ENCODE measurements at regions not wholly inside any gene's neighbourhood (a gene's known extent, or its start where the extent isn't known, plus 50 kb on each side); places are given as distances from the start of the nearest gene placed in this dataset.
A peak's percentile ranks its signal among the peaks of the same experiment; 100 is the strongest.

DNA sequence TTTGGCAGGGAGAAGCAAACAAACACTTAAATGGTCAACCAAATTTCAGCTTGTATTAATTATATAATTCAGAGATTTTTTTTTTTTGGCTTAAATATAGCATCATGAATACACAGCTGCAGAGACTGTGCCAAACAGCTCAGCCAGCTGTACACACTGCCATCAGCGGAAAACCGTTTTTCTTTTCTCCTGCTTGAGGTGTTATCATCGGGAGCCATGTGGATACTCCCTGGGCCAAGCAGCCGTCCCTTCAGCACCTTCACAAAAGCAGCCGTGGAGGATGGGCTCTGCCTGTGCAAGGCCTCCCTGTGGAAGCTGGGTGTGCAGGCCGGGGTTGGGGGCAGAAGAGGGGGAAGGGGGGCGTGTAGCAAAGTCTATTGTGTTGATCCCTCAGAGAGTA, 85.0 kb downstream of the NUF2 start:
- Mint-ChIP-seq H3K4me3 (no peak overlapping the region), H3K4me1 (peaks cover 4% of the 10 kb centered on the region), H3K27me3 (peaks cover 3% of the 10 kb centered on the region), H3K36me3 (no peaks in the 10 kb centered on the region), H3K27ac (no peak overlapping the region), H3K9me3 (no peaks in the 10 kb centered on the region)
- DNase-seq (ENCODE audit: low spot score in 2 of 2) (no peak), ATAC-seq (ENCODE audit: low read depth) (no peak)

GRCh38 chr1:163408262-163408661, 86.5 kb downstream of the NUF2 start:
- ATAC-seq (ENCODE audit: low read depth) = no peak

GRCh38 chr1:163410073-163410999, 88.6 kb downstream of the NUF2 start:
- DNase-seq (ENCODE audit: low spot score in 2 of 2) (peak; percentile 21 to 42), ATAC-seq (ENCODE audit: low read depth) (no peak)
- Mint-ChIP-seq H3K9me3 (no peaks in the 10 kb centered on the region), H3K36me3 (no peaks in the 10 kb centered on the region), H3K27me3 (peaks cover 3% of the 10 kb centered on the region), H3K4me1 (peaks cover 18% of the 10 kb centered on the region), H3K27ac (no peak overlapping the region), H3K4me3 (no peak overlapping the region)

More at GRCh38 chr1:163408262-163408661, 86.5 kb downstream of the NUF2 start:
- Mint-ChIP-seq H3K27me3 (peaks cover 3% of the 10 kb centered on the region), H3K4me1 (peaks cover 4% of the 10 kb centered on the region), H3K4me3 (no peak overlapping the region), H3K9me3 (no peaks in the 10 kb centered on the region), H3K27ac (no peak overlapping the region), H3K36me3 (no peaks in the 10 kb centered on the region)
- no peak for DNase-seq (ENCODE audit: low spot score in 2 of 2)

GRCh38 chr1:163412221-163412620, 90.5 kb downstream of the NUF2 start:
- H3K9me3 Mint-ChIP-seq = no peaks in the 10 kb centered on the region
- DNase-seq (ENCODE audit: low spot score in 2 of 2) (no peak), ATAC-seq (ENCODE audit: low read depth) (no peak)
- no peak overlapping the region for H3K27ac Mint-ChIP-seq
- H3K4me1 Mint-ChIP-seq = peaks cover 21% of the 10 kb centered on the region
- no peaks in the 10 kb centered on the region for H3K36me3 Mint-ChIP-seq
- peaks cover 5% of the 10 kb centered on the region for H3K27me3 Mint-ChIP-seq
- no peak overlapping the region for H3K4me3 Mint-ChIP-seq

- H3K9me3 Mint-ChIP-seq = no peaks in the 10 kb centered on the region
- no peak overlapping the region for H3K27ac Mint-ChIP-seq
- DNase-seq (ENCODE audit: low spot score in 2 of 2) (no peak), ATAC-seq (ENCODE audit: low read depth) (peak; percentile 79)
- H3K4me3 Mint-ChIP-seq = no peak overlapping the region
- no peaks in the 10 kb centered on the region for H3K36me3 Mint-ChIP-seq
- peaks cover 21% of the 10 kb centered on the region for H3K4me1 Mint-ChIP-seq
- H3K27me3 Mint-ChIP-seq = peaks cover 7% of the 10 kb centered on the region
Measured at GRCh38 chr1:163414778-163415177, 93.0 kb downstream of the NUF2 start.

- ATAC-seq (ENCODE audit: low read depth) (no peak), DNase-seq (ENCODE audit: low spot score in 2 of 2) (no peak)
- no peak overlapping the region for H3K4me3 Mint-ChIP-seq
- H3K9me3 Mint-ChIP-seq = no peaks in the 10 kb centered on the region
- no peaks in the 10 kb centered on the region for H3K36me3 Mint-ChIP-seq
- H3K4me1 Mint-ChIP-seq = no peaks in the 10 kb centered on the region
- H3K27ac Mint-ChIP-seq = no peak overlapping the region
- peaks cover 7% of the 10 kb centered on the region for H3K27me3 Mint-ChIP-seq
Measured at GRCh38 chr1:163421701-163422100, 99.9 kb downstream of the NUF2 start.

GRCh38 chr1:163422738-163423404, 101.1 kb downstream of the NUF2 start:
- Mint-ChIP-seq H3K27ac (no peak overlapping the region), H3K27me3 (peaks cover 5% of the 10 kb centered on the region), H3K36me3 (no peaks in the 10 kb centered on the region), H3K4me1 (no peaks in the 10 kb centered on the region), H3K4me3 (no peak overlapping the region), H3K9me3 (no peaks in the 10 kb centered on the region)
- no peak for DNase-seq (ENCODE audit: low spot score in 2 of 2)
- no peak for ATAC-seq (ENCODE audit: low read depth)

GRCh38 chr1:163426505-163427251, 104.9 kb downstream of the NUF2 start:
- Mint-ChIP-seq H3K36me3 (no peaks in the 10 kb centered on the region), H3K9me3 (no peaks in the 10 kb centered on the region), H3K27ac (no peak overlapping the region), H3K4me1 (no peaks in the 10 kb centered on the region), H3K27me3 (peaks cover 2% of the 10 kb centered on the region), H3K4me3 (no peak overlapping the region)
- DNase-seq (ENCODE audit: low spot score in 2 of 2) (no peak), ATAC-seq (ENCODE audit: low read depth) (no peak)

GRCh38 chr1:163427279-163427678, 105.5 kb downstream of the NUF2 start:
- H3K36me3 Mint-ChIP-seq = peaks cover under 1% of the 10 kb centered on the region
- no peaks in the 10 kb centered on the region for H3K4me1 Mint-ChIP-seq
- DNase-seq (ENCODE audit: low spot score in 2 of 2) = no peak
- H3K27me3 Mint-ChIP-seq = peaks cover 2% of the 10 kb centered on the region
- ATAC-seq (ENCODE audit: low read depth) = no peak
- no peak overlapping the region for H3K4me3 Mint-ChIP-seq
- H3K9me3 Mint-ChIP-seq = peaks cover under 1% of the 10 kb centered on the region
- H3K27ac Mint-ChIP-seq = no peak overlapping the region

DNA sequence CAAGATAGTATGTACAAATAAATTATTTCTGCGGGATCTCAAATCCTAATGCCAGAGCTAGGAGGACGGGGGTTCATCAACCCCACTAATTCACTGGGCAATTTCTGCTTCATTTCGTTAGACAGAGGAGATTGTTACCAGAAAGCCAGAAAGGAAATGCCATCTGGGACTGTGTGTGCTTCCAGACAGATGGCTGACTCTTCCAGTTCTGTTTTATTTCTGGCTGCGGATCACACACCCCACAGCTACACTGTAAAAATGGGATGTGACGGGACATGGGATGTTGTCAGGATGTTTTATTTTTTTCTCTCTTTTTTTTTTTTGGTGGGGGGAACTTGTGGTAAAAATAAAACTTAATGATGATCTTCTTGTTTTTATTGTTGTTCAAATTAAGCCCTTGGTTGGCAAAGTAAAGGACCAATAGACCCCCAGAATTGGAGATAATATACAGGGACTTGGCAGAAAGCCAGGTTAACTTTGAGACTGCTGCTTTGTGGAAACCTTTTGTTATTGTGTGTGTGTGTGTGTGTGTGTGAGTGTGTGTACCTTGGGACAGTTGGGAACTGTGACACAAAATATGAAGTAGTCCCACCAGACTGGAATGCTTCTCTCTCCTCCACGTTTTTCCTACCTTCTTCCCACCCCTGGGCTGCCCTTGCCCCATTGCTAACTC, 114.5 kb downstream of the NUF2 start:
- H3K27me3 Mint-ChIP-seq = peaks cover 12% of the 10 kb centered on the region

GRCh38 chr1:163439471-163439870, 117.7 kb downstream of the NUF2 start:
- H3K36me3 Mint-ChIP-seq = no peaks in the 10 kb centered on the region
- no peak overlapping the region for H3K4me3 Mint-ChIP-seq
- DNase-seq (ENCODE audit: low spot score in 2 of 2) = no peak
- H3K27ac Mint-ChIP-seq = no peak overlapping the region
- no peaks in the 10 kb centered on the region for H3K4me1 Mint-ChIP-seq
- no peak for ATAC-seq (ENCODE audit: low read depth)
- peaks cover 13% of the 10 kb centered on the region for H3K27me3 Mint-ChIP-seq
- H3K9me3 Mint-ChIP-seq = no peaks in the 10 kb centered on the region

More for the DNA sequence above, 114.5 kb downstream of the NUF2 start:
- peaks cover 3% of the 10 kb centered on the region for H3K9me3 Mint-ChIP-seq
- no peak overlapping the region for H3K27ac Mint-ChIP-seq
- DNase-seq (ENCODE audit: low spot score in 2 of 2) = no peak
- H3K4me3 Mint-ChIP-seq = no peak overlapping the region
- ATAC-seq (ENCODE audit: low read depth) = no peak
- no peaks in the 10 kb centered on the region for H3K4me1 Mint-ChIP-seq
- peaks cover 2% of the 10 kb centered on the region for H3K36me3 Mint-ChIP-seq

- H3K27ac Mint-ChIP-seq = no peak overlapping the region
- no peak overlapping the region for H3K4me3 Mint-ChIP-seq
- no peak for ATAC-seq (ENCODE audit: low read depth)
- no peak for DNase-seq (ENCODE audit: low spot score in 2 of 2)
- H3K9me3 Mint-ChIP-seq = no peaks in the 10 kb centered on the region
- H3K36me3 Mint-ChIP-seq = no peaks in the 10 kb centered on the region
- peaks cover 13% of the 10 kb centered on the region for H3K27me3 Mint-ChIP-seq
- H3K4me1 Mint-ChIP-seq = no peaks in the 10 kb centered on the region
Measured at GRCh38 chr1:163440090-163440489, 118.3 kb downstream of the NUF2 start.

DNA sequence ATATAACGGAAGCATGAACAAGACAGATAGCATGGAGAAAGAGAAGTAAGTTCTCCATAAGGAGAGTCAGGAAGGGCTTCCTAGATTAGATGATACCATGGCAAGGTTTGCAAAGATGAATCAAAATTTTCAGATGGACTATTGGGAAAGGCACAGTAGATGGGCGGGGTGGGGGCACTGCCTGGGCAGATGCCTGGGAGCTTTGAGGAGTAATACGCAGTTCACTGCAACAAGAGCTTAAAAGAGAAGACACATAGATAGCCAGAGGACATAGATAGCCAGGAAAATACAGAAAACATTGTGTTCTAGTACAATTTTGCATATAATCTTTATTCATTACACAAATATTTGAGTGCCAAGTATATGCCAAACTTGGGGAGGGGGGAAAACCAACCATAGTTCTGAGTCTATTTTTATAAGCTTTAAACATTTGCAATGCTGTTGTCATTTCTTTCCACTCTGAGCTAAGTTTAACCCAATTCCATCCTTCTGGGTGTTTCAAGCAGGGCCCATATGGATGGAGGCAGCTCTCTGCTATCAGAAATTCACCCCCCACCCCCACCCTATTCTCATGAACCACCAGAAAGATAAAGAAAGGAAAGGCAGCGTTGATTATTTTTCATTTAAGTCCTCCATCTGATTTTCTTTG, 120.6 kb downstream of the NUF2 start:
- Mint-ChIP-seq H3K27me3 (peaks cover 11% of the 10 kb centered on the region), H3K4me3 (no peak overlapping the region), H3K4me1 (no peaks in the 10 kb centered on the region), H3K27ac (no peak overlapping the region), H3K9me3 (no peaks in the 10 kb centered on the region), H3K36me3 (no peaks in the 10 kb centered on the region)
- ATAC-seq (ENCODE audit: low read depth) (no peak), DNase-seq (ENCODE audit: low spot score in 2 of 2) (no peak)
